Calu3 (cell line): ENCODE measurements at regions not wholly inside any gene's neighbourhood (a gene's known extent, or its start where the extent isn't known, plus 50 kb on each side); places are given as distances from the start of the nearest gene placed in this dataset.

ENCODE experiments used
- BruUV-seq: library from RNA; stranded (reverse); fragments of 400-500 nt; replicated peaks from 2 replicates; lab custom pipeline; 2021; lab: Mats Ljungman, UMichigan
- CTCF ChIA-PET: fragments of 300-600 bp; sonication (Branson Sonifier 250); formaldehyde crosslinking; loops from one replicate; lab custom pipeline; 2022; ENCODE audit warnings: antibody characterized with exemption; lab: Charles Lee
- DNase-seq: peaks from one replicate; pipeline ENCODE4 v3.0.0; 2022
- H3K27ac Mint-ChIP-seq: one replicate; pipeline ENCODE4 v1.8.0; 2022; ENCODE audit warnings: mixed read lengths; ENCODE audit not compliant: unreplicated experiment
- H3K27me3 Mint-ChIP-seq: one replicate; pipeline ENCODE4 v1.8.0; 2022; ENCODE audit warnings: mixed read lengths; ENCODE audit not compliant: unreplicated experiment
- H3K36me3 Mint-ChIP-seq: one replicate; pipeline ENCODE4 v1.8.0; 2022; ENCODE audit warnings: mild to moderate bottlenecking, moderate library complexity, mixed read lengths; ENCODE audit not compliant: insufficient read depth, unreplicated experiment
- H3K4me1 Mint-ChIP-seq: one replicate; pipeline ENCODE4 v1.8.0; 2022; ENCODE audit warnings: mild to moderate bottlenecking, low read depth, mixed read lengths; ENCODE audit not compliant: unreplicated experiment
- H3K4me3 Mint-ChIP-seq: one replicate; pipeline ENCODE4 v1.8.0; 2022; ENCODE audit warnings: mild to moderate bottlenecking, low read depth, moderate library complexity, mixed read lengths; ENCODE audit not compliant: unreplicated experiment
- H3K9me3 Mint-ChIP-seq: one replicate; pipeline ENCODE4 v1.8.0; 2022; ENCODE audit warnings: low read depth, mixed read lengths; ENCODE audit not compliant: unreplicated experiment
- CTCF ChIP-seq: fragments of 200-600 bp; IDR thresholded peaks from one replicate; pipeline ENCODE4 v1.8.0; 2022; ENCODE audit warnings: antibody characterized with exemption; ENCODE audit not compliant: unreplicated experiment
- intact Hi-C: fragments of 100-400 bp; cut with micrococcal nuclease; formaldehyde crosslinking; loops from one replicate; pipeline ENCODE4 v1.10.0; 2022; ENCODE audit not compliant: unreplicated experiment

- no peak for TF ChIP-seq CTCF
- H3K27me3 Mint-ChIP-seq: peaks cover 69% of the 10 kb centered on the region
- H3K4me1 Mint-ChIP-seq: no peaks in the 10 kb centered on the region
- H3K4me3 Mint-ChIP-seq: no peak overlapping the region
- CTCF ChIA-PET: interaction anchor here (0.6 kb wide), 1 partner anchor 12 kb away, joined by 3 read pairs; no protein-coding TSS in a partner anchor
- H3K9me3 Mint-ChIP-seq: no peaks in the 10 kb centered on the region
- intact Hi-C loops: no loop called here
- no TSS peak for BruUV-seq
- no peak overlapping the region for H3K27ac Mint-ChIP-seq
- DNase-seq: no peak
- no peaks in the 10 kb centered on the region for H3K36me3 Mint-ChIP-seq
These were observed 51.2 kb upstream of the DAP start for GRCh38 chr5:10812218-10812617.
